Nephron (organoid): ENCODE measurements at regions not wholly inside any gene's neighbourhood (a gene's known extent, or its start where the extent isn't known, plus 50 kb on each side); places are given as distances from the start of the nearest gene placed in this dataset.

Experiments used
- H3K27ac Mint-ChIP-seq, 3 experiments: 2 replicates each; pipeline ENCODE4 v1.8.0; 2020; ENCODE audit warnings: mixed read lengths in 3 of 3, mild to moderate bottlenecking in 2 of 3, moderate library complexity in 1 of 3
- H3K27me3 Mint-ChIP-seq: 2 replicates; pipeline ENCODE4 v1.8.0; 2021; ENCODE audit warnings: low read depth, mild to moderate bottlenecking, moderate library complexity, mixed read lengths
- H3K36me3 Mint-ChIP-seq: 2 replicates; pipeline ENCODE4 v1.8.0; 2020; ENCODE audit warnings: low read depth, mixed read lengths
- H3K4me1 Mint-ChIP-seq: 2 replicates; pipeline ENCODE4 v1.8.0; 2020; ENCODE audit warnings: mixed read lengths
- H3K4me3 Mint-ChIP-seq, 3 experiments: 2 replicates each; pipeline ENCODE4 v1.8.0; 2020; ENCODE audit warnings: mild to moderate bottlenecking in 3 of 3, mixed read lengths in 3 of 3, moderate library complexity in 2 of 3
- H3K9me3 Mint-ChIP-seq: 2 replicates; pipeline ENCODE4 v1.8.0; 2020; ENCODE audit warnings: mixed read lengths
- CTCF ChIP-seq, 3 experiments: fragments of 200-600 bp; sonication (generic); IDR thresholded peaks; one replicate each; pipeline ENCODE4 v1.5.0; 2021; ENCODE audit warnings: antibody characterized with exemption in 3 of 3; ENCODE audit not compliant: unreplicated experiment in 3 of 3

- Mint-ChIP-seq H3K27ac (peak overlapping the region in 2 of 3 experiments; percentile 39 to 86), H3K9me3 (peaks cover 12% of the 10 kb centered on the region), H3K36me3 (no peaks in the 10 kb centered on the region), H3K4me3 (no peak overlapping the region), H3K4me1 (peaks cover 12% of the 10 kb centered on the region), H3K27me3 (no peaks in the 10 kb centered on the region)
- TF ChIP-seq CTCF (IDR thresholded peaks at IDR 0.05; ENCODE audit: unreplicated experiment in 3 of 3) = no peak
Observed at GRCh38 chr6:126546541-126547120, 206.7 kb downstream of the CENPW start.

- peaks cover 12% of the 10 kb centered on the region for H3K9me3 Mint-ChIP-seq
- peaks cover 6% of the 10 kb centered on the region for H3K4me1 Mint-ChIP-seq
- TF ChIP-seq CTCF (IDR thresholded peaks at IDR 0.05; ENCODE audit: unreplicated experiment in 3 of 3) = no peak
- H3K4me3 Mint-ChIP-seq = no peak overlapping the region
- H3K27ac Mint-ChIP-seq = no peak overlapping the region
- no peaks in the 10 kb centered on the region for H3K27me3 Mint-ChIP-seq
- no peaks in the 10 kb centered on the region for H3K36me3 Mint-ChIP-seq
Observed at GRCh38 chr6:126548300-126548699, 208.4 kb downstream of the CENPW start.

GRCh38 chr6:126550323-126550722 lies 210.4 kb downstream of the CENPW start:
- H3K4me1 Mint-ChIP-seq = peaks cover 6% of the 10 kb centered on the region
- no peaks in the 10 kb centered on the region for H3K36me3 Mint-ChIP-seq
- no peaks in the 10 kb centered on the region for H3K27me3 Mint-ChIP-seq
- TF ChIP-seq CTCF (IDR thresholded peaks at IDR 0.05; ENCODE audit: unreplicated experiment in 3 of 3) = no peak
- H3K4me3 Mint-ChIP-seq = no peak overlapping the region
- peaks cover 10% of the 10 kb centered on the region for H3K9me3 Mint-ChIP-seq
- H3K27ac Mint-ChIP-seq = no peak overlapping the region

GRCh38 chr6:126551832-126552231 lies 211.9 kb downstream of the CENPW start:
- Mint-ChIP-seq H3K36me3 (no peaks in the 10 kb centered on the region), H3K4me3 (no peak overlapping the region), H3K27ac (no peak overlapping the region), H3K9me3 (peaks cover 5% of the 10 kb centered on the region), H3K27me3 (no peaks in the 10 kb centered on the region), H3K4me1 (no peaks in the 10 kb centered on the region)
- TF ChIP-seq CTCF (IDR thresholded peaks at IDR 0.05; ENCODE audit: unreplicated experiment in 3 of 3) = no peak

- Mint-ChIP-seq H3K36me3 (no peaks in the 10 kb centered on the region), H3K4me3 (no peak overlapping the region), H3K9me3 (peaks cover 2% of the 10 kb centered on the region), H3K4me1 (no peaks in the 10 kb centered on the region), H3K27me3 (no peaks in the 10 kb centered on the region), H3K27ac (no peak overlapping the region)
- TF ChIP-seq CTCF (IDR thresholded peaks at IDR 0.05; ENCODE audit: unreplicated experiment in 3 of 3) = no peak
Observed at GRCh38 chr6:126553854-126554253, 213.9 kb downstream of the CENPW start.

GRCh38 chr6:126570507-126570906 lies 230.6 kb downstream of the CENPW start:
- no peak for TF ChIP-seq CTCF (IDR thresholded peaks at IDR 0.05; ENCODE audit: unreplicated experiment in 3 of 3)
- Mint-ChIP-seq H3K4me3 (no peak overlapping the region), H3K9me3 (no peaks in the 10 kb centered on the region), H3K4me1 (peaks cover 10% of the 10 kb centered on the region), H3K27ac (no peak overlapping the region), H3K36me3 (no peaks in the 10 kb centered on the region), H3K27me3 (no peaks in the 10 kb centered on the region)
